Nephron (organoid): ENCODE measurements at regions not wholly inside any gene's neighbourhood (a gene's known extent, or its start where the extent isn't known, plus 50 kb on each side); places are given as distances from the start of the nearest gene placed in this dataset.

Experiments
- H3K27ac Mint-ChIP-seq, 3 experiments: 2 replicates each; pipeline ENCODE4 v1.8.0; 2020; ENCODE audit warnings: mixed read lengths in 3 of 3, mild to moderate bottlenecking in 2 of 3, moderate library complexity in 1 of 3
- H3K27me3 Mint-ChIP-seq: 2 replicates; pipeline ENCODE4 v1.8.0; 2021; ENCODE audit warnings: low read depth, mild to moderate bottlenecking, moderate library complexity, mixed read lengths
- H3K36me3 Mint-ChIP-seq: 2 replicates; pipeline ENCODE4 v1.8.0; 2020; ENCODE audit warnings: low read depth, mixed read lengths
- H3K4me1 Mint-ChIP-seq: 2 replicates; pipeline ENCODE4 v1.8.0; 2020; ENCODE audit warnings: mixed read lengths
- H3K4me3 Mint-ChIP-seq, 3 experiments: 2 replicates each; pipeline ENCODE4 v1.8.0; 2020; ENCODE audit warnings: mild to moderate bottlenecking in 3 of 3, mixed read lengths in 3 of 3, moderate library complexity in 2 of 3
- H3K9me3 Mint-ChIP-seq: 2 replicates; pipeline ENCODE4 v1.8.0; 2020; ENCODE audit warnings: mixed read lengths
- CTCF ChIP-seq, 3 experiments: fragments of 200-600 bp; sonication (generic); IDR thresholded peaks; one replicate each; pipeline ENCODE4 v1.5.0; 2021; ENCODE audit warnings: antibody characterized with exemption in 3 of 3; ENCODE audit not compliant: unreplicated experiment in 3 of 3

DNA sequence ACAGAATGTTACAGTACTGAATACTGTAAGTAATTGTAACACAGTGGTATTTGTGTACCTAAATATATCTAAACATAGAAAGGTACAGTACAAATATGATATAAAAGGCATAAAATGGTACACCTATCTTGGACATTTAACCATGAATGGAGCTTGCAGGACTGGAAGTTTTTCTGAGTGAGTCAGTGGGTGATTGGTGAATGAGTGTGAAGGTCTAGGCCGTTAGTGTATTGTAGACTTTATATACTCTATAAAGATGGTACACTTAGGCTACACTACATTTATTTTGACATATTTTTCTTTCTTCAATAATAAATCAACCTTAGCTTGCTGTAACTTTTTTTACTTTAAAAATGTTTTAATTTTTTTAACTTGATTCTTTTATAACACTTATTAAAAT, 422.5 kb upstream of the FSTL5 start:
- no peak for TF ChIP-seq CTCF (IDR thresholded peaks at IDR 0.05; ENCODE audit: unreplicated experiment in 3 of 3)
- no peaks in the 10 kb centered on the region for H3K9me3 Mint-ChIP-seq

GRCh38 chr4:162582180-162582579, 418.4 kb upstream of the FSTL5 start:
- Mint-ChIP-seq H3K27ac (no peak overlapping the region), H3K4me3 (no peak overlapping the region), H3K36me3 (no peaks in the 10 kb centered on the region), H3K27me3 (no peaks in the 10 kb centered on the region), H3K4me1 (no peaks in the 10 kb centered on the region), H3K9me3 (no peaks in the 10 kb centered on the region)
- no peak for TF ChIP-seq CTCF (IDR thresholded peaks at IDR 0.05; ENCODE audit: unreplicated experiment in 3 of 3)

More for the DNA sequence above, 422.5 kb upstream of the FSTL5 start:
- Mint-ChIP-seq H3K27me3 (no peaks in the 10 kb centered on the region), H3K4me3 (no peak overlapping the region), H3K27ac (no peak overlapping the region), H3K36me3 (no peaks in the 10 kb centered on the region), H3K4me1 (no peaks in the 10 kb centered on the region)

- no peak overlapping the region for H3K4me3 Mint-ChIP-seq
- TF ChIP-seq CTCF (IDR thresholded peaks at IDR 0.05; ENCODE audit: unreplicated experiment in 3 of 3), result no peak
- no peak overlapping the region for H3K27ac Mint-ChIP-seq
- H3K9me3 Mint-ChIP-seq, result no peaks in the 10 kb centered on the region
- H3K27me3 Mint-ChIP-seq, result no peaks in the 10 kb centered on the region
- H3K4me1 Mint-ChIP-seq, result no peaks in the 10 kb centered on the region
- H3K36me3 Mint-ChIP-seq, result no peaks in the 10 kb centered on the region
Measured at GRCh38 chr4:162565730-162566129, 401.9 kb upstream of the FSTL5 start.

- H3K4me1 Mint-ChIP-seq, result no peaks in the 10 kb centered on the region
- peak overlapping the region in 1 of 3 experiments; percentile 33 for H3K4me3 Mint-ChIP-seq
- no peaks in the 10 kb centered on the region for H3K27me3 Mint-ChIP-seq
- no peak for TF ChIP-seq CTCF (IDR thresholded peaks at IDR 0.05; ENCODE audit: unreplicated experiment in 3 of 3)
- peak overlapping the region; percentile 15 to 50 (median 18) for H3K27ac Mint-ChIP-seq
- H3K36me3 Mint-ChIP-seq, result peaks cover 5% of the 10 kb centered on the region
- no peaks in the 10 kb centered on the region for H3K9me3 Mint-ChIP-seq
Measured at GRCh38 chr4:162560073-162560472, 396.3 kb upstream of the FSTL5 start.

DNA sequence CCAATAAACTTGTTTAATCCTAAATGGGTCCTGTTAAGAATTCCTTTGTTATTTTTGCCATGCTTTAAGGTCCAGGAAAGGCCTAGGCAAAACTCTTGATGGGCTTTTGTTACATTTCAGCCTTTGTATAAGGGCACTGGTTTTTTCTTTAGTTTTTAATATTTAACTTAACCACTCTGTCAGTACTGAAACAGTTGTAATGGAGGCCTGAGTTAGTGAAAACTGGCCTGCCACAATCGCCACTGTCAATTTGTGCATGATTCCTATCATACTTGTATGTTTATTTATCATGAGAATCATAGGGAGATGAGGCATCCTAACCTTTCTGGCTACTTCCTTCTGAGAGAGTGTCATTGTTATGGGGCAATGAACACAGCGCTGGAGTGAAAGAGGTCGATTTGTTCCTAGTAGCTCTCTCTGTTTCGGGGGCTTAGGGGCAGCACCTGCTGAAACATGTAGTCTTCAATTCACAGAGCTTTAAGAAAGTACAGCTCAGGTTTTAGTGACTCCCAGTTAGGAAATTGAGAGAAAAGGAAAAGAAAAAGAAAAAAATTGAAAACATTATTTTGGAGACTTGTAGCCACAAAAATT, 393.8 kb upstream of the FSTL5 start:
- Mint-ChIP-seq H3K4me1 (no peaks in the 10 kb centered on the region), H3K9me3 (no peaks in the 10 kb centered on the region), H3K36me3 (peaks cover 10% of the 10 kb centered on the region), H3K4me3 (peak overlapping the region in 1 of 3 experiments; percentile 48), H3K27ac (peak overlapping the region; percentile 81 to 94 (median 82)), H3K27me3 (no peaks in the 10 kb centered on the region)
- no peak for TF ChIP-seq CTCF (IDR thresholded peaks at IDR 0.05; ENCODE audit: unreplicated experiment in 3 of 3)

- Mint-ChIP-seq H3K36me3 (no peaks in the 10 kb centered on the region), H3K27me3 (no peaks in the 10 kb centered on the region), H3K4me3 (no peak overlapping the region), H3K27ac (no peak overlapping the region), H3K9me3 (no peaks in the 10 kb centered on the region), H3K4me1 (no peaks in the 10 kb centered on the region)
- peak in 2 of 3 experiments; percentile 24 to 29 for TF ChIP-seq CTCF (IDR thresholded peaks at IDR 0.05; ENCODE audit: unreplicated experiment in 3 of 3)
Measured at GRCh38 chr4:162535121-162535520, 371.3 kb upstream of the FSTL5 start.
